Activated CD8-positive, alpha-beta T cell treated with anti-CD3 and anti-CD28 coated beads for 36 hours (primary cell): ENCODE measurements at regions not wholly inside any gene's neighbourhood (a gene's known extent, or its start where the extent isn't known, plus 50 kb on each side); places are given as distances from the start of the nearest gene placed in this dataset.

Experiments
- ATAC-seq: fragments of 200-7000 bp; cut with Tn5 transposase; one replicate; pipeline ENCODE4 v1.10.0; 2021; ENCODE audit warnings: mild to moderate bottlenecking, moderate library complexity
- CTCF ChIA-PET: fragments of 350-600 bp; sonication (Branson Sonifier 250); formaldehyde crosslinking; loops from one replicate; lab custom pipeline; 2021; ENCODE audit warnings: antibody characterized with exemption; lab: Charles Lee
- POLR2A ChIA-PET: fragments of 350-600 bp; sonication (Branson Sonifier 250); formaldehyde crosslinking; loops from one replicate; lab custom pipeline; 2021; ENCODE audit warnings: antibody characterized with exemption; lab: Charles Lee
- DNase-seq: peaks from one replicate; pipeline ENCODE4 v3.0.0-alpha.2; 2020
- H3K27ac Mint-ChIP-seq: one replicate; pipeline ENCODE4 v1.8.0; 2021; ENCODE audit warnings: mild to moderate bottlenecking, mixed read lengths
- H3K27me3 Mint-ChIP-seq: one replicate; pipeline ENCODE4 v1.8.0; 2021; ENCODE audit warnings: mixed read lengths
- H3K36me3 Mint-ChIP-seq: one replicate; pipeline ENCODE4 v1.8.0; 2021; ENCODE audit warnings: low read depth, mixed read lengths
- H3K4me1 Mint-ChIP-seq: one replicate; pipeline ENCODE4 v1.8.0; 2021; ENCODE audit warnings: low read depth, mixed read lengths
- H3K4me3 Mint-ChIP-seq: one replicate; pipeline ENCODE4 v1.8.0; 2021; ENCODE audit warnings: mild to moderate bottlenecking, moderate library complexity, mixed read lengths
- H3K9me3 Mint-ChIP-seq: one replicate; pipeline ENCODE4 v1.8.0; 2021; ENCODE audit warnings: mixed read lengths
- CTCF ChIP-seq: fragments of 200-600 bp; IDR thresholded peaks from one replicate; pipeline ENCODE4 v1.8.0; 2022; ENCODE audit warnings: antibody characterized with exemption, mild to moderate bottlenecking
- intact Hi-C: fragments of 100-400 bp; cut with micrococcal nuclease; formaldehyde crosslinking; loops from one replicate; pipeline ENCODE4 v1.10.0; 2022

DNA sequence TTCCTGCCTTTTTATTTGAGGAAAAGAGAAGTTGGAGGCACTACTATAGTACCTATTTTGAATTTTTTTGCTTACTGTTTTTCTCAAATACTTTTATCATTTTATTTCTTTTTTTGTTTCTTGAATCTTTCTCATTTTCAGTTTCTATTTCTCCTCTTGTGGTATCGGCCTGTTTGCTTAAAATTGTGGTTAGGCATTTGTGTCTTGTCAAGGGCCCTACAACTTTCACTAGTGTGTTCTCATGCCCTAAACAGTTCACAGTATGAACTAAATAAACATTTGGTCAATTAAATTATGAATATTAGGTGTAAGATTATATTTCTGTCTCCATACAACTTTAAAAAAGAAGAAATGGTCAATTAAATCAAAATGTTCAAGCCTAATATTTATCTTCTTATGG is 613.5 kb downstream of the MBD2 start:
- no peaks in the 10 kb centered on the region for H3K27me3 Mint-ChIP-seq
- intact Hi-C loops, result no loop called here

DNA sequence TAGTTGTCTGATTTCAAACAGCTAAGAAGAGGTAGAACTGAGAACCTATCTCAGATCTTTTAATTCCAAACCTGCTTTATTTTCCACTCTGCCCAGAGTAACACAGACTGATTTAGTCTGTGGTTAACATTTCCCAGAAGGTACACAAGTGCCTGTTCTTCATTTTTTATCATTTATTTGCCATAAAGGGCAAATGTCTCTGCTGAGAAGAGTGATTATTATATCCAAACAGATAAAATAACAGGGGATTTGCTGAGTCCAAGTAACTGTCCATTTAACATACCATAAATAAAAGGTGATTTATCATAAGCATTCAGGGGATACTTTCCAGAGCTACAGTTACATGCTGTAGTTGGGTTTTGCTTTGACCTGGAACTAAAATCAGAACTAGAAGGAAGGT is 617.7 kb downstream of the MBD2 start:
- ChIA-PET POLR2A (no interaction called here), CTCF (no interaction called here)
- H3K9me3 Mint-ChIP-seq, result no peaks in the 10 kb centered on the region
- no peaks in the 10 kb centered on the region for H3K4me1 Mint-ChIP-seq
- no peaks in the 10 kb centered on the region for H3K27me3 Mint-ChIP-seq
- no peaks in the 10 kb centered on the region for H3K36me3 Mint-ChIP-seq
- ATAC-seq (no peak), DNase-seq (no peak)
- TF ChIP-seq CTCF, result no peak
- no peak overlapping the region for H3K4me3 Mint-ChIP-seq
- intact Hi-C loops, result no loop called here
- no peak overlapping the region for H3K27ac Mint-ChIP-seq

More for the DNA sequence above, 613.5 kb downstream of the MBD2 start:
- DNase-seq (no peak), ATAC-seq (no peak)
- Mint-ChIP-seq H3K9me3 (no peaks in the 10 kb centered on the region), H3K27ac (no peak overlapping the region), H3K36me3 (no peaks in the 10 kb centered on the region), H3K4me3 (no peak overlapping the region), H3K4me1 (no peaks in the 10 kb centered on the region)
- CTCF ChIA-PET, result no interaction called here
- TF ChIP-seq CTCF, result no peak
- POLR2A ChIA-PET, result no interaction called here

DNA sequence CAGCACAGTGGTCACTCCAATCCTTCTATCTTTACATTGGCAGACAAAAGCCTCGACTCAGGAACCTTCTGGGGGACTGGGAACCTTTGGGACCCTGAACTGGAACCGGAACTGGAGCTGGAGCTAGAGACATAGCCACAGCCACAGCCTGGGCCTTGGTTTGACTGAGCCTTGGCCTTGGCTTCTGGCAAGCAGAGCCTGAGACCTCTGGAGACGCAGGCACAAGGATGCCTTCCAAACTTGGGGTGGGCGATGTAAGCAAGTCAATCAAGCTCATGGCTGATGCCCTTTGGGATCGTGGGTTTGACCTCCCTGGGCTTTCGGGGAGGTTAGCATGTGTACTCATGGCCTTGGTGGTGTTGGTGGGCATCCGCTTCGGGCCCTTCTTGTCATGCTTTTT is 619.3 kb downstream of the MBD2 start:
- no peak for TF ChIP-seq CTCF
- DNase-seq (no peak), ATAC-seq (no peak)
- H3K27ac Mint-ChIP-seq, result no peak overlapping the region
- ChIA-PET CTCF (no interaction called here), POLR2A (no interaction called here)
- no peaks in the 10 kb centered on the region for H3K4me1 Mint-ChIP-seq
- intact Hi-C loops, result no loop called here
- no peaks in the 10 kb centered on the region for H3K36me3 Mint-ChIP-seq
- H3K27me3 Mint-ChIP-seq, result no peaks in the 10 kb centered on the region
- no peaks in the 10 kb centered on the region for H3K9me3 Mint-ChIP-seq
- H3K4me3 Mint-ChIP-seq, result no peak overlapping the region

DNA sequence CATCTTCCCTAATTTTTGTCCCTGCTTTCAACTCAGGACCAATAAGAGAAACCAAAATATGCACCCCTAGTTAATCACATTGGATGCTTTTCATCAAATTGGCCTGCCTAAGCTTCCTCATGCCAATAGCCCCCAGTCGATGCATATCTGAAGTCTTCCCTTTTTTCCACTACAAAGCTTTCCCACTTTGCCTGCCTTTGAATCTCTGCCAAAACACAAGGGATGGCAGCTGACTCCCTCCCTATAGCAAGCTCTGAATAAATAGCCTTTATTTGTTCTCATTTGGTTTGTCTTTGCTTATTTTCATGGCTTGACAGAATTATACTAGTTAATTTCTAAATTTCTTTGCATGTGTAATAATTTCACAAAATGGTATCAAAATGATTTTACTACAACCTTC is 621.2 kb downstream of the MBD2 start:
- no peaks in the 10 kb centered on the region for H3K4me1 Mint-ChIP-seq
- no peaks in the 10 kb centered on the region for H3K9me3 Mint-ChIP-seq
- no peak for ATAC-seq
- DNase-seq, result no peak
- H3K36me3 Mint-ChIP-seq, result no peaks in the 10 kb centered on the region
- no peak overlapping the region for H3K4me3 Mint-ChIP-seq
- H3K27ac Mint-ChIP-seq, result no peak overlapping the region
- POLR2A ChIA-PET, result no interaction called here
- no peaks in the 10 kb centered on the region for H3K27me3 Mint-ChIP-seq
- intact Hi-C loops, result no loop called here
- CTCF ChIA-PET, result no interaction called here
- TF ChIP-seq CTCF, result no peak

GRCh38 chr18:53601344-53601743 is 623.1 kb downstream of the MBD2 start:
- no peak overlapping the region for H3K4me3 Mint-ChIP-seq
- ChIA-PET POLR2A (no interaction called here), CTCF (no interaction called here)
- TF ChIP-seq CTCF, result no peak
- no peak for ATAC-seq
- H3K36me3 Mint-ChIP-seq, result no peaks in the 10 kb centered on the region
- H3K27me3 Mint-ChIP-seq, result no peaks in the 10 kb centered on the region
- H3K9me3 Mint-ChIP-seq, result no peaks in the 10 kb centered on the region
- intact Hi-C loops, result no loop called here
- H3K27ac Mint-ChIP-seq, result no peak overlapping the region
- no peaks in the 10 kb centered on the region for H3K4me1 Mint-ChIP-seq
- no peak for DNase-seq
